ENCODE measurements at regions not wholly inside any gene's neighbourhood (a gene's known extent, or its start where the extent isn't known, plus 50 kb on each side); places are given as distances from the start of the nearest gene placed in this dataset.

DNA sequence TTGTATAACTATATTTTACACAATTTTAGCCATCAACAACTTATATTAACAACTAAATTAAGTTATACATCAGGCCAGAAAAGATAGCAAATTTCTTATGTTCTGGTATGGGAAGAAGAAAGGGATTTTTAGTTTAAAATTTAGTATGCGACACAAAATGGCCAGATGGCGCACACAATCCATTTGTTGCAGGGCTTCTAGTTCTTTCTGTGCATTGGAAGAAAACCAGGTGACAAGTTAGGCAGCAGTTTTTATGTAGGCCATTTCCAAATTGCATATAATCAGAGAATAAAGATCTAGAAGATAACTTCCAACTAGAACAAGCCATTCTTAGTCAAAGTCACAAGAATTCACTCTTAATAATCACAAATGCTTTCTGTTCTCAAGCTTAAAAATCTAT, 230.1 kb upstream of the ZNF717 start:
- DNase-seq (no peak), ATAC-seq (no peak)
- intact Hi-C loops (cut with DNase I), result no loop called here
- no peak overlapping the region for H3K4me3 ChIP-seq
- H3K27ac ChIP-seq, result no peak overlapping the region
- H3K4me1 ChIP-seq, result no peaks in the 10 kb centered on the region
- no peaks in the 10 kb centered on the region for H3K27me3 ChIP-seq (ENCODE audit: low read depth)
- TF ChIP-seq, protein P1, sequence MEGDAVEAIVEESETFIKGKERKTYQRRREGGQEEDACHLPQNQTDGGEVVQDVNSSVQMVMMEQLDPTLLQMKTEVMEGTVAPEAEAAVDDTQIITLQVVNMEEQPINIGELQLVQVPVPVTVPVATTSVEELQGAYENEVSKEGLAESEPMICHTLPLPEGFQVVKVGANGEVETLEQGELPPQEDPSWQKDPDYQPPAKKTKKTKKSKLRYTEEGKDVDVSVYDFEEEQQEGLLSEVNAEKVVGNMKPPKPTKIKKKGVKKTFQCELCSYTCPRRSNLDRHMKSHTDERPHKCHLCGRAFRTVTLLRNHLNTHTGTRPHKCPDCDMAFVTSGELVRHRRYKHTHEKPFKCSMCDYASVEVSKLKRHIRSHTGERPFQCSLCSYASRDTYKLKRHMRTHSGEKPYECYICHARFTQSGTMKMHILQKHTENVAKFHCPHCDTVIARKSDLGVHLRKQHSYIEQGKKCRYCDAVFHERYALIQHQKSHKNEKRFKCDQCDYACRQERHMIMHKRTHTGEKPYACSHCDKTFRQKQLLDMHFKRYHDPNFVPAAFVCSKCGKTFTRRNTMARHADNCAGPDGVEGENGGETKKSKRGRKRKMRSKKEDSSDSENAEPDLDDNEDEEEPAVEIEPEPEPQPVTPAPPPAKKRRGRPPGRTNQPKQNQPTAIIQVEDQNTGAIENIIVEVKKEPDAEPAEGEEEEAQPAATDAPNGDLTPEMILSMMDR (IDR thresholded peaks at IDR 0.05), result no peak
- H3K36me3 ChIP-seq, result no peaks in the 10 kb centered on the region
- H3K9me3 ChIP-seq, result no peaks in the 10 kb centered on the region

DNA sequence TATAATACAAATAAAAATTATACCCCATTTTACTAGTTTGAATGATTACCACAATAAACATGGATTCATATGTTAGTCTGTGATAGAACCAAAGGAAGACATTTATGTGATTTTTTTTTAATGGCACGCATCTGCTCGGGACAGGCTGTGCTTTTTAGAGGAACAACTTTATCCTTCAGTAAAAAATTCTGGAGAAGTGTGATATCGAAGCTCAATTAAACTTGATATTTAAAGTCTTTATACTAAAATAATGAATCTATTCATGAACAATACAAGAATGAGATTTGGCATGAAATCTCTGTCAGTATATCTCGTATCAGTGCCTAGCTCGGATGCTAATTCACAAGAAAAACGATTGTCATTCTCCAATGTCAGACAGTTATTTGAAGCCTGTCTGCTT, 230.8 kb upstream of the ZNF717 start:
- Histone ChIP-seq H3K4me1 (no peaks in the 10 kb centered on the region), H3K36me3 (no peaks in the 10 kb centered on the region), H3K4me3 (no peak overlapping the region), H3K9me3 (no peaks in the 10 kb centered on the region), H3K27ac (no peak overlapping the region), H3K27me3 (ENCODE audit: low read depth) (no peaks in the 10 kb centered on the region)
- intact Hi-C loops (cut with DNase I), result no loop called here
- ATAC-seq, result no peak
- TF ChIP-seq, protein P1 (IDR thresholded peaks at IDR 0.05), result no peak
- DNase-seq, result no peak

DNA sequence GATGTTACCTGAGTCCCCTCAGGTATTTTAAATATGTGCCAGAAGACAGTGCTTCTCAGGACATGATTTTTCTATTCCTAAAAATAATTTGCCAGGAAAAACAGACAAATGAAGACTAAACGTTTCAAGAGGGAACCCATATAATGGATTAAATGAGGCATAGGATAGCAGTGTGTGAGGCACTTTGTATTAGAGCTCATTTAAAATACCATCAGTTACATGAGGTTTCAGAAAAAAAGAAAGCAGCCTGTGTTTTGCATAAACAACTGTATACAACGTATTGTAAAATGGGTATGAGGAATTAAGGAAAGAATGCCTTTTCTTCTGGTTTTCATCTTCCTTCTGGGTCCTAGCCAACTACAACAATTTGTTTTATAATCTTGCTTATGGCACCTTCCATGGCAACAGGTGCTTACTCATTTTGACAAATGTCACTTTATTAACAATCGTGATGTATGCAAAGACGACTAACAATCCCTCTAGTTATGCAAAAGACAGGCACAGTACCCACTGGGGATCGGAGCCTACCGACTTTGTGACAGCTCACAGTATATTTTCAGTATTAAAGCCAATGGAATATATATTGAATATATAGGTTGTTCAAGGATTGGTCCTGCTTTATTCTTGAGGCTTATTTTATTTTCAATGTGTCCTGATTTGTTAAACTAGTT, 231.6 kb upstream of the ZNF717 start:
- Histone ChIP-seq H3K27ac (no peak overlapping the region), H3K27me3 (ENCODE audit: low read depth) (no peaks in the 10 kb centered on the region), H3K9me3 (no peaks in the 10 kb centered on the region), H3K4me3 (no peak overlapping the region), H3K4me1 (no peaks in the 10 kb centered on the region), H3K36me3 (no peaks in the 10 kb centered on the region)
- intact Hi-C loops (cut with DNase I), result no loop called here
- DNase-seq, result no peak
- TF ChIP-seq, protein P1 (IDR thresholded peaks at IDR 0.05), result no peak
- ATAC-seq, result no peak

DNA sequence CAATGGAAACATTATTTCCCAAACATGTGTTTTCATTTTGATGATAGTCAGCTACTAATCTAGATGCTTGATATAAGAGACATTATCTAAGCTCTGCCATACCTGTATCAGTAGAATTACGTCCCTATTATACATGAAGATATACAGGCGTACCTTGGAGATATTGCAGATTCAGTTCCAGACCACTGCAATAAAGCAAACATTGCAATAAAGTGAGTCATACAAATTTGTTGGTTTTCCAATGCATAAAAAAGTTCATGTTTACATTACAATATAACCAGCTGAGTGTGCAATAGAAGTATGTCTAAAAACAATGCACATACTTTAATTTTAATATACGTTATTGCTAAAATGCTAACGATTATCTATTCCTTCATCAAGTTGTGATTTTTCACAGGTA, 236.0 kb upstream of the ZNF717 start:
- H3K27ac ChIP-seq, result no peak overlapping the region
- intact Hi-C loops (cut with DNase I), result no loop called here
- DNase-seq (no peak), ATAC-seq (no peak)
- H3K9me3 ChIP-seq, result no peaks in the 10 kb centered on the region
- H3K4me1 ChIP-seq, result no peaks in the 10 kb centered on the region
- TF ChIP-seq, protein P1 (IDR thresholded peaks at IDR 0.05), result no peak
- no peaks in the 10 kb centered on the region for H3K36me3 ChIP-seq
- no peaks in the 10 kb centered on the region for H3K27me3 ChIP-seq (ENCODE audit: low read depth)
- no peak overlapping the region for H3K4me3 ChIP-seq

DNA sequence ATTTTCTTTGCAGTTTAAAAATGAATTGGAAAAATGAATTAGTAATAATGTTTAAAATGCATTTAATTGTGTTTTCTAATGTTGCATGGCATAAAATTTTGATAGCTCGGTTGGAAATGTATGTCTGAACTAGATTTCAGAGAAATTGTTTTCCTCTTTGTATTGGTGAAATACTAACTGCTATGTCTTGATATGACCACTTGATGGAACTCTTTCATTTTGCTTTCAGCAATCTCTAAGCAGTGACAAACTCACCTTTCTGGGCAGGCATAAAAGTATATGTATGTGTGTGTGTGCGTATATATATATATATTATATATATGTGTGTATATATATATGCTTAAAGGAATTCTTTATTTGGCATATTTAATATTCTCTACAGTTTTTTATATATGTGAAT, 239.3 kb upstream of the ZNF717 start:
- no peak for ATAC-seq
- no peak for DNase-seq
- Histone ChIP-seq H3K27me3 (ENCODE audit: low read depth) (no peaks in the 10 kb centered on the region), H3K36me3 (no peaks in the 10 kb centered on the region), H3K4me3 (no peak overlapping the region), H3K27ac (no peak overlapping the region), H3K4me1 (no peaks in the 10 kb centered on the region), H3K9me3 (no peaks in the 10 kb centered on the region)
- intact Hi-C loops (cut with DNase I), result no loop called here
- TF ChIP-seq, protein P1 (IDR thresholded peaks at IDR 0.05), result peak; percentile 34

Measured in lower lobe of right lung (tissue), 2 donors.